ENCODE measurements at regions not wholly inside any gene's neighbourhood (a gene's known extent, or its start where the extent isn't known, plus 50 kb on each side); places are given as distances from the start of the nearest gene placed in this dataset.

DNA sequence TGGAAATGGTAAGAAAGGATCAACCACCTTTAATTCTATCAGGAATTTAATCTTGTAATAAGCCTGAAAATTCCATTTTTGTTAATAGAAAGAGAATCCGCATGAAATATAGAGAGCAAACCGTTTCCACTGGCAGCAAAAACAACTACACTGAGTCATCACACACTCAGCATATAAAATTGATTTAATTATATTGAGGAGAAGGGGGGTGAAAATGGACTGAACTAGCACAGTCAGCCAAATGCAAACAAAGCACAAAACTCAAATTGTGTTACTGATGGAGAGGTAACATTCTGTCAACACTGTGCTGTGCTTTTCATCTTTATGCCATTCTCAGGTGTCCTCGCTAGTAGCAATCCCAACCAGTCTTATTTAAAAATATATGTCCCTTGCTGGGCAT is 1583.9 kb downstream of the MRPL39 start:
- TF ChIP-seq GATA3 (IDR thresholded peaks at IDR 0.05; ENCODE audit: low read depth, low read length) (no peak), GATA2 (IDR thresholded peaks at IDR 0.05; ENCODE audit: low read depth, low read length) (no peak)
